ENCODE measurements at regions not wholly inside any gene's neighbourhood (a gene's known extent, or its start where the extent isn't known, plus 50 kb on each side); places are given as distances from the start of the nearest gene placed in this dataset.
A peak's percentile ranks its signal among the peaks of the same experiment; 100 is the strongest.

GRCh38 chr5:143889986-143890385 is 78.0 kb downstream of the HMHB1 start:
- no peak for TF ChIP-seq CTCF (IDR thresholded peaks at IDR 0.05; ENCODE audit: low read length, missing control alignments)
- DNase-seq (ENCODE audit: low read depth), result peak; percentile 44
- H3K4me3 ChIP-seq (replicated peaks; ENCODE audit: low read depth, low read length), result no peak overlapping the region

GRCh38 chr5:143890487-143890886 is 78.5 kb downstream of the HMHB1 start:
- H3K4me3 ChIP-seq (replicated peaks; ENCODE audit: low read depth, low read length), result no peak overlapping the region
- DNase-seq (ENCODE audit: low read depth), result no peak
- no peak for TF ChIP-seq CTCF (IDR thresholded peaks at IDR 0.05; ENCODE audit: low read length, missing control alignments)

GRCh38 chr5:143892271-143892670 is 80.3 kb downstream of the HMHB1 start:
- TF ChIP-seq CTCF (IDR thresholded peaks at IDR 0.05; ENCODE audit: low read length, missing control alignments), result no peak
- DNase-seq (ENCODE audit: low read depth), result no peak
- no peak overlapping the region for H3K4me3 ChIP-seq (replicated peaks; ENCODE audit: low read depth, low read length)

GRCh38 chr5:143892908-143893307 is 80.9 kb downstream of the HMHB1 start:
- TF ChIP-seq CTCF (IDR thresholded peaks at IDR 0.05; ENCODE audit: low read length, missing control alignments), result no peak
- DNase-seq (ENCODE audit: low read depth), result no peak
- H3K4me3 ChIP-seq (replicated peaks; ENCODE audit: low read depth, low read length), result no peak overlapping the region

- H3K4me3 ChIP-seq (replicated peaks; ENCODE audit: low read depth, low read length), result no peak overlapping the region
- no peak for DNase-seq (ENCODE audit: low read depth)
- no peak for TF ChIP-seq CTCF (IDR thresholded peaks at IDR 0.05; ENCODE audit: low read length, missing control alignments)
Measured at GRCh38 chr5:143893638-143894037, 81.7 kb downstream of the HMHB1 start.

GRCh38 chr5:143896516-143896915 is 84.6 kb downstream of the HMHB1 start:
- no peak for DNase-seq (ENCODE audit: low read depth)
- TF ChIP-seq CTCF (IDR thresholded peaks at IDR 0.05; ENCODE audit: low read length, missing control alignments), result no peak
- H3K4me3 ChIP-seq (replicated peaks; ENCODE audit: low read depth, low read length), result no peak overlapping the region

GRCh38 chr5:143896966-143897365 is 85.0 kb downstream of the HMHB1 start:
- peak; percentile 50 for DNase-seq (ENCODE audit: low read depth)
- H3K4me3 ChIP-seq (replicated peaks; ENCODE audit: low read depth, low read length), result no peak overlapping the region
- no peak for TF ChIP-seq CTCF (IDR thresholded peaks at IDR 0.05; ENCODE audit: low read length, missing control alignments)

Measured in fibroblast of pulmonary artery (primary cell).